ENCODE measurements at regions not wholly inside any gene's neighbourhood (a gene's known extent, or its start where the extent isn't known, plus 50 kb on each side); places are given as distances from the start of the nearest gene placed in this dataset.

GRCh38 chr2:9736021-9736420 lies 105.2 kb upstream of the YWHAQ start:
- no peak for TF ChIP-seq CTCF (IDR thresholded peaks at IDR 0.05; ENCODE audit: low read depth, low read length, poor library complexity, severe bottlenecking)
- no peak for TF ChIP-seq EZH2phosphoT487 (IDR thresholded peaks at IDR 0.05; ENCODE audit: borderline replicate concordance, low read length)

All from DOHH2 (cell line).